Neural cell (in vitro differentiated cells): ENCODE measurements at regions not wholly inside any gene's neighbourhood (a gene's known extent, or its start where the extent isn't known, plus 50 kb on each side); places are given as distances from the start of the nearest gene placed in this dataset.

Experiments
- H2AFZ ChIP-seq: fragments of 200-600, 300-800 bp; sonication (generic), shearing (Covaris generic); 2 replicates; pipeline ENCODE4 v1.6.0; 2014; ENCODE audit warnings: low read depth, mild to moderate bottlenecking, antibody characterized with exemption, low read length, moderate library complexity
- H3F3A ChIP-seq: fragments of 200-600 bp; shearing (Covaris generic); 2 replicates; pipeline ENCODE4 v1.6.1; 2016; ENCODE audit warnings: mild to moderate bottlenecking, moderate library complexity, mixed read lengths, antibody characterized with exemption, low read length; ENCODE audit not compliant: insufficient read depth, poor library complexity, severe bottlenecking
- H3K27ac ChIP-seq: fragments of 200-600, 300-800 bp; sonication (generic), shearing (Covaris generic); 2 replicates; pipeline ENCODE4 v1.5.1; 2014; ENCODE audit warnings: mild to moderate bottlenecking, low read length, moderate library complexity
- H3K27me3 ChIP-seq: fragments of 300-800, 200-600 bp; sonication (generic), shearing (Covaris generic); 2 replicates; pipeline ENCODE4 v1.6.0; 2014; ENCODE audit warnings: mild to moderate bottlenecking, low read depth, low read length, moderate library complexity; ENCODE audit not compliant: insufficient read depth
- H3K36me3 ChIP-seq: fragments of 300-800, 200-600 bp; sonication (generic), shearing (Covaris generic); 2 replicates; pipeline ENCODE4 v1.5.1; 2014; ENCODE audit warnings: mild to moderate bottlenecking, antibody characterized with exemption, low read length, moderate library complexity; ENCODE audit not compliant: insufficient read depth
- H3K4me2 ChIP-seq: fragments of 300-800, 200-600 bp; sonication (generic), shearing (Covaris generic); 2 replicates; pipeline ENCODE4 v1.6.0; 2014; ENCODE audit warnings: mild to moderate bottlenecking, low read length
- H3K4me3 ChIP-seq: fragments of 300-800, 200-600 bp; sonication (generic), shearing (Covaris generic); 2 replicates; pipeline ENCODE4 v1.5.1; 2014; ENCODE audit warnings: mild to moderate bottlenecking, low read length, moderate library complexity
- H3K79me2 ChIP-seq: fragments of 200-600 bp; shearing (Covaris generic); replicated peaks from 2 replicates; pipeline ENCODE4 v1.6.0; 2014; ENCODE audit warnings: mild to moderate bottlenecking, low read length, moderate library complexity; ENCODE audit not compliant: insufficient read depth
- H3K9ac ChIP-seq: fragments of 300-800, 200-600 bp; sonication (generic), shearing (Covaris generic); 2 replicates; pipeline ENCODE4 v1.6.1; 2016; ENCODE audit warnings: mild to moderate bottlenecking, low read length, mixed read lengths
- H3K9me2 ChIP-seq: fragments of 200-600 bp; shearing (Covaris generic); 2 replicates; pipeline ENCODE4 v1.6.1; 2016; ENCODE audit warnings: mild to moderate bottlenecking, low read length, mixed read lengths; ENCODE audit not compliant: insufficient read depth
- H3K9me3 ChIP-seq: fragments of 200-600, 300-800 bp; sonication (generic), shearing (Covaris generic); 2 replicates; pipeline ENCODE4 v1.6.1; 2016; ENCODE audit warnings: mild to moderate bottlenecking, mixed run types, low read length, moderate library complexity, mixed read lengths
- H4K20me1 ChIP-seq: fragments of 200-600 bp; shearing (Covaris generic); 2 replicates; pipeline ENCODE4 v1.6.1; 2016; ENCODE audit warnings: mild to moderate bottlenecking, mixed run types; ENCODE audit not compliant: insufficient read depth
- CTCF ChIP-seq: fragments of 450-650 bp; IDR thresholded peaks from 2 replicates; pipeline ENCODE4 v1.5.1; 2014; ENCODE audit warnings: antibody characterized with exemption, mild to moderate bottlenecking, moderate library complexity; ENCODE audit not compliant: poor library complexity, severe bottlenecking
- EZH2 ChIP-seq: fragments of 200-600, 300-800 bp; shearing (Covaris generic), sonication (generic); IDR thresholded peaks from 2 replicates; pipeline ENCODE4 v1.6.1; 2014; ENCODE audit warnings: antibody characterized with exemption, low read length, borderline replicate concordance, mild to moderate bottlenecking; ENCODE audit not compliant: insufficient read depth, poor library complexity, severe bottlenecking
- MXI1 ChIP-seq: fragments of 450-650 bp; conservative IDR thresholded peaks from 2 replicates; pipeline ENCODE4 v1.6.1; 2014; ENCODE audit warnings: antibody characterized with exemption, mild to moderate bottlenecking; ENCODE audit not compliant: poor library complexity, severe bottlenecking
- POLR2AphosphoS5 ChIP-seq: IDR thresholded peaks from 2 replicates; pipeline ENCODE4 v1.6.1; 2012
- RAD21 ChIP-seq: fragments of 450-650 bp; conservative IDR thresholded peaks from 2 replicates; pipeline ENCODE4 v1.6.1; 2014; ENCODE audit warnings: antibody characterized with exemption, mild to moderate bottlenecking, moderate library complexity
- SMC3 ChIP-seq: fragments of 450-650 bp; conservative IDR thresholded peaks from 2 replicates; pipeline ENCODE4 v1.6.1; 2014; ENCODE audit warnings: antibody characterized with exemption, mild to moderate bottlenecking, moderate library complexity; ENCODE audit not compliant: poor library complexity
- TAF1 ChIP-seq: IDR thresholded peaks from 2 replicates; pipeline ENCODE4 v1.6.1; 2012; ENCODE audit warnings: low read depth
- TF ChIP-seq, protein P1 (sequence below): IDR thresholded peaks from 2 replicates; pipeline ENCODE4 v1.6.1; 2012; ENCODE audit warnings: borderline replicate concordance

- Histone ChIP-seq H3K4me3 (no peak overlapping the region), H4K20me1 (no peaks in the 10 kb centered on the region), H3K36me3 (no peaks in the 10 kb centered on the region), H3F3A (no peaks in the 10 kb centered on the region), H3K4me2 (no peak overlapping the region), H3K9me2 (no peaks in the 10 kb centered on the region), H3K9ac (no peak overlapping the region), H3K27me3 (no peaks in the 10 kb centered on the region), H3K27ac (no peak overlapping the region), H3K9me3 (no peaks in the 10 kb centered on the region), H2AFZ (no peak overlapping the region), H3K79me2 (no peaks in the 10 kb centered on the region)
- TF ChIP-seq RAD21 (no peak), TAF1 (no peak), POLR2AphosphoS5 (no peak), SMC3 (no peak), EZH2 (no peak), MXI1 (no peak)
- TF ChIP-seq, protein P1, sequence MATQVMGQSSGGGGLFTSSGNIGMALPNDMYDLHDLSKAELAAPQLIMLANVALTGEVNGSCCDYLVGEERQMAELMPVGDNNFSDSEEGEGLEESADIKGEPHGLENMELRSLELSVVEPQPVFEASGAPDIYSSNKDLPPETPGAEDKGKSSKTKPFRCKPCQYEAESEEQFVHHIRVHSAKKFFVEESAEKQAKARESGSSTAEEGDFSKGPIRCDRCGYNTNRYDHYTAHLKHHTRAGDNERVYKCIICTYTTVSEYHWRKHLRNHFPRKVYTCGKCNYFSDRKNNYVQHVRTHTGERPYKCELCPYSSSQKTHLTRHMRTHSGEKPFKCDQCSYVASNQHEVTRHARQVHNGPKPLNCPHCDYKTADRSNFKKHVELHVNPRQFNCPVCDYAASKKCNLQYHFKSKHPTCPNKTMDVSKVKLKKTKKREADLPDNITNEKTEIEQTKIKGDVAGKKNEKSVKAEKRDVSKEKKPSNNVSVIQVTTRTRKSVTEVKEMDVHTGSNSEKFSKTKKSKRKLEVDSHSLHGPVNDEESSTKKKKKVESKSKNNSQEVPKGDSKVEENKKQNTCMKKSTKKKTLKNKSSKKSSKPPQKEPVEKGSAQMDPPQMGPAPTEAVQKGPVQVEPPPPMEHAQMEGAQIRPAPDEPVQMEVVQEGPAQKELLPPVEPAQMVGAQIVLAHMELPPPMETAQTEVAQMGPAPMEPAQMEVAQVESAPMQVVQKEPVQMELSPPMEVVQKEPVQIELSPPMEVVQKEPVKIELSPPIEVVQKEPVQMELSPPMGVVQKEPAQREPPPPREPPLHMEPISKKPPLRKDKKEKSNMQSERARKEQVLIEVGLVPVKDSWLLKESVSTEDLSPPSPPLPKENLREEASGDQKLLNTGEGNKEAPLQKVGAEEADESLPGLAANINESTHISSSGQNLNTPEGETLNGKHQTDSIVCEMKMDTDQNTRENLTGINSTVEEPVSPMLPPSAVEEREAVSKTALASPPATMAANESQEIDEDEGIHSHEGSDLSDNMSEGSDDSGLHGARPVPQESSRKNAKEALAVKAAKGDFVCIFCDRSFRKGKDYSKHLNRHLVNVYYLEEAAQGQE, result no peak
Measured at GRCh38 chr7:19567011-19567410, 141.8 kb downstream of the POLR1F start.

DNA sequence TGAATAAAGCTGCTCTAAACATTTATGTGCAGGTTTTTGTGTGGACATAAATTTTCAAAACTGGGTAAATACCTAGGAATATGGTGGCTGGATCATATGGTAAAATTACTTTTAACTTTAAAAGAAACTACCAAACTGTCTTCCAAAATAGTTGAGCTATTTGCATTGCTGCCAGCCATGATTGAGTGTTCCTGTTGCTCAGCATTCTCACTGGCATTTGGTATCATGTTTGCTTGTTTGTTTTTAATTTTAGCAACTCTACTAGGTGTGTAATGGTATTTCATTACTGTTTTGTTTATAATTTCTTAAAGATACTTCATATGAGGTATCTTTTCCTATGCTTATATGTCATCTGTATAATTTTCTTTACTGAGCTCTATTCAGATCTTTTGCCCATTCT is 143.2 kb downstream of the POLR1F start:
- H2AFZ ChIP-seq, result no peak overlapping the region
- no peaks in the 10 kb centered on the region for H3K27me3 ChIP-seq

More for the DNA sequence above, 143.2 kb downstream of the POLR1F start:
- Histone ChIP-seq H3K36me3 (no peaks in the 10 kb centered on the region), H4K20me1 (no peaks in the 10 kb centered on the region), H3K9me3 (no peaks in the 10 kb centered on the region), H3K79me2 (no peaks in the 10 kb centered on the region), H3K4me2 (no peak overlapping the region), H3K9me2 (no peaks in the 10 kb centered on the region), H3F3A (no peaks in the 10 kb centered on the region), H3K27ac (no peak overlapping the region), H3K4me3 (no peak overlapping the region), H3K9ac (no peak overlapping the region)
- TF ChIP-seq TAF1 (no peak), EZH2 (no peak), CTCF (no peak), MXI1 (no peak), SMC3 (no peak), RAD21 (no peak), POLR2AphosphoS5 (no peak)
- TF ChIP-seq, protein P1, result no peak
